ENCODE measurements at regions not wholly inside any gene's neighbourhood (a gene's known extent, or its start where the extent isn't known, plus 50 kb on each side); places are given as distances from the start of the nearest gene placed in this dataset.
A peak's percentile ranks its signal among the peaks of the same experiment; 100 is the strongest.
"Not testable (repeated sequence)": the region's sequence is repeated elsewhere in the genome, so short reads cannot be mapped to it uniquely, and the experiment has no call there.

DNA sequence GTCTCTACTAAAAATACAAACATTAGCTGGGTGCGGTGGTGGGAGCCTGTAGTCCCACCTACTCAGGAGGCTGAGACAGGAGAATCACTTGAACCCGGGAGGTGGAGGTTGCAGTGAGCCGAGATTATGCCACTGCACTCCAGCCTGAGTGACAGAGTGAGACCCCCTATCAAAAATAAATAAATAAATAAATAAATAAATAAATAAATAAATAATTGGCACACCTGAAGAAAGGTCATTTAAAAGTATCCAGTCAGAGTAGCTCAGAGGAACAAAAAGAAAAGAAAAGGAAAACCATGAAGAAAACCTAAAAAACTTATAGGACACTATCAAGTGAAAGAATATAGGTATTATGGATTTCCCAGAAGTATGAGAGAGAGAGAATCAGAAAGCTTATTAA is 330.1 kb upstream of the AR start:
- H3K27ac ChIP-seq (ENCODE audit: low read depth, low read length); H3K36me3 ChIP-seq (ENCODE audit: insufficient read depth, low read length); DNase-seq (ENCODE audit: insufficient read length, low spot score, missing footprints); H4K20me1 ChIP-seq (ENCODE audit: insufficient read depth, low read length); H3K4me2 ChIP-seq (ENCODE audit: insufficient read depth, low read length); H3K4me1 ChIP-seq (ENCODE audit: insufficient read depth, low read length); H3K9me3 ChIP-seq (ENCODE audit: low read depth, low read length); H3K4me3 ChIP-seq (ENCODE audit: insufficient read depth, low read length); H3K27me3 ChIP-seq (ENCODE audit: insufficient read depth, low read length); H3K79me2 ChIP-seq (ENCODE audit: insufficient read depth, low read length); H2AFZ ChIP-seq (ENCODE audit: low read length): not testable (repeated sequence)

DNA sequence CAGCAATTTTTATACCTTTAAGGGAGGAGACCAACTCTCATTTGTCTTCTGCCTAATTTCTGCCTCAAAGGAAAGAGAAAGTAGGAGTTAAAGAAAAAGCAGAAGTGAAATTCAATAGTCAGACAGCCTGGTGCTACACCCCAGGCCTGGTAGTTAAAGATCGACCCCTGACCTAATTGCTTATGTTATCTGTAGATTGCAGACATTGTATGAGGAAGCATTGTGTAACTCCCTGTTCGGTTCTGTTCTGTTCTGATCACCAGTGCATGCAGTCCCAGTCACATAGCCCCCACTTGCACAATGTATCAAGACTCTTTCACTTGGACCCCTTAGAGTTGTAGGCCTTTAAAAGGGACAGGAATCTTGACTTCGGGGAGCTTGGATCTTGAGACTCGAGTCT is 335.9 kb upstream of the AR start:
- H3K79me2 ChIP-seq (ENCODE audit: insufficient read depth, low read length), result no peaks in the 10 kb centered on the region
- peaks cover 2% of the 10 kb centered on the region for H3K9me3 ChIP-seq (ENCODE audit: low read depth, low read length)
- H4K20me1 ChIP-seq (ENCODE audit: insufficient read depth, low read length), result no peaks in the 10 kb centered on the region
- no peak overlapping the region for H3K27ac ChIP-seq (ENCODE audit: low read depth, low read length)
- H3K27me3 ChIP-seq (ENCODE audit: insufficient read depth, low read length), result no peaks in the 10 kb centered on the region
- no peaks in the 10 kb centered on the region for H3K36me3 ChIP-seq (ENCODE audit: insufficient read depth, low read length)
- no peak overlapping the region for H3K4me2 ChIP-seq (ENCODE audit: insufficient read depth, low read length)
- H3K4me1 ChIP-seq (ENCODE audit: insufficient read depth, low read length), result no peaks in the 10 kb centered on the region
- TF ChIP-seq, protein P1, sequence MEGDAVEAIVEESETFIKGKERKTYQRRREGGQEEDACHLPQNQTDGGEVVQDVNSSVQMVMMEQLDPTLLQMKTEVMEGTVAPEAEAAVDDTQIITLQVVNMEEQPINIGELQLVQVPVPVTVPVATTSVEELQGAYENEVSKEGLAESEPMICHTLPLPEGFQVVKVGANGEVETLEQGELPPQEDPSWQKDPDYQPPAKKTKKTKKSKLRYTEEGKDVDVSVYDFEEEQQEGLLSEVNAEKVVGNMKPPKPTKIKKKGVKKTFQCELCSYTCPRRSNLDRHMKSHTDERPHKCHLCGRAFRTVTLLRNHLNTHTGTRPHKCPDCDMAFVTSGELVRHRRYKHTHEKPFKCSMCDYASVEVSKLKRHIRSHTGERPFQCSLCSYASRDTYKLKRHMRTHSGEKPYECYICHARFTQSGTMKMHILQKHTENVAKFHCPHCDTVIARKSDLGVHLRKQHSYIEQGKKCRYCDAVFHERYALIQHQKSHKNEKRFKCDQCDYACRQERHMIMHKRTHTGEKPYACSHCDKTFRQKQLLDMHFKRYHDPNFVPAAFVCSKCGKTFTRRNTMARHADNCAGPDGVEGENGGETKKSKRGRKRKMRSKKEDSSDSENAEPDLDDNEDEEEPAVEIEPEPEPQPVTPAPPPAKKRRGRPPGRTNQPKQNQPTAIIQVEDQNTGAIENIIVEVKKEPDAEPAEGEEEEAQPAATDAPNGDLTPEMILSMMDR (IDR thresholded peaks at IDR 0.05; ENCODE audit: extremely low read depth, low read depth, low read length), result no peak
- H2AFZ ChIP-seq (ENCODE audit: low read length), result no peak overlapping the region
- H3K4me3 ChIP-seq (ENCODE audit: insufficient read depth, low read length), result no peak overlapping the region
- DNase-seq (ENCODE audit: insufficient read length, low spot score, missing footprints), result no peak

GRCh38 chrX:67159437-67159836 is 384.4 kb upstream of the AR start:
- no peak overlapping the region for H2AFZ ChIP-seq (ENCODE audit: low read length)
- no peaks in the 10 kb centered on the region for H3K27me3 ChIP-seq (ENCODE audit: insufficient read depth, low read length)
- H3K36me3 ChIP-seq (ENCODE audit: insufficient read depth, low read length), result no peaks in the 10 kb centered on the region
- DNase-seq (ENCODE audit: insufficient read length, low spot score, missing footprints), result no peak
- H3K4me2 ChIP-seq (ENCODE audit: insufficient read depth, low read length), result no peak overlapping the region
- H3K79me2 ChIP-seq (ENCODE audit: insufficient read depth, low read length), result no peaks in the 10 kb centered on the region
- H3K27ac ChIP-seq (ENCODE audit: low read depth, low read length), result no peak overlapping the region
- TF ChIP-seq, protein P1 (IDR thresholded peaks at IDR 0.05; ENCODE audit: extremely low read depth, low read depth, low read length), result no peak
- no peaks in the 10 kb centered on the region for H3K9me3 ChIP-seq (ENCODE audit: low read depth, low read length)
- H3K4me1 ChIP-seq (ENCODE audit: insufficient read depth, low read length), result no peaks in the 10 kb centered on the region
- H4K20me1 ChIP-seq (ENCODE audit: insufficient read depth, low read length), result no peaks in the 10 kb centered on the region
- no peak overlapping the region for H3K4me3 ChIP-seq (ENCODE audit: insufficient read depth, low read length)

- H3K4me1 ChIP-seq (ENCODE audit: insufficient read depth, low read length), result no peaks in the 10 kb centered on the region
- TF ChIP-seq, protein P1 (IDR thresholded peaks at IDR 0.05; ENCODE audit: extremely low read depth, low read depth, low read length), result no peak
These were observed 429.2 kb upstream of the AR start for GRCh38 chrX:67114635-67115034.

GRCh38 chrX:67105758-67106116 is 438.1 kb upstream of the AR start:
- Histone ChIP-seq H3K4me2 (ENCODE audit: insufficient read depth, low read length) (no peak overlapping the region), H3K27ac (ENCODE audit: low read depth, low read length) (no peak overlapping the region), H2AFZ (ENCODE audit: low read length) (no peak overlapping the region), H3K36me3 (ENCODE audit: insufficient read depth, low read length) (no peaks in the 10 kb centered on the region), H3K4me1 (ENCODE audit: insufficient read depth, low read length) (no peaks in the 10 kb centered on the region), H3K27me3 (ENCODE audit: insufficient read depth, low read length) (no peaks in the 10 kb centered on the region), H3K9me3 (ENCODE audit: low read depth, low read length) (no peaks in the 10 kb centered on the region), H3K79me2 (ENCODE audit: insufficient read depth, low read length) (no peaks in the 10 kb centered on the region), H3K4me3 (ENCODE audit: insufficient read depth, low read length) (no peak overlapping the region), H4K20me1 (ENCODE audit: insufficient read depth, low read length) (no peaks in the 10 kb centered on the region)
- peak; percentile 60 for DNase-seq (ENCODE audit: insufficient read length, low spot score, missing footprints)
- TF ChIP-seq, protein P1 (IDR thresholded peaks at IDR 0.05; ENCODE audit: extremely low read depth, low read depth, low read length), result no peak

More at GRCh38 chrX:67114635-67115034, 429.2 kb upstream of the AR start:
- Histone ChIP-seq H2AFZ (ENCODE audit: low read length) (no peak overlapping the region), H3K79me2 (ENCODE audit: insufficient read depth, low read length) (no peaks in the 10 kb centered on the region), H3K4me3 (ENCODE audit: insufficient read depth, low read length) (no peak overlapping the region), H4K20me1 (ENCODE audit: insufficient read depth, low read length) (no peaks in the 10 kb centered on the region), H3K9me3 (ENCODE audit: low read depth, low read length) (no peaks in the 10 kb centered on the region), H3K4me2 (ENCODE audit: insufficient read depth, low read length) (no peak overlapping the region), H3K27me3 (ENCODE audit: insufficient read depth, low read length) (no peaks in the 10 kb centered on the region), H3K36me3 (ENCODE audit: insufficient read depth, low read length) (no peaks in the 10 kb centered on the region), H3K27ac (ENCODE audit: low read depth, low read length) (no peak overlapping the region)
- DNase-seq (ENCODE audit: insufficient read length, low spot score, missing footprints), result no peak
